HS-27A (cell line): ENCODE measurements at regions not wholly inside any gene's neighbourhood (a gene's known extent, or its start where the extent isn't known, plus 50 kb on each side); places are given as distances from the start of the nearest gene placed in this dataset.

ENCODE experiments used
- DNase-seq: peaks from one replicate; pipeline ENCODE4 v3.0.0-alpha.2; 2012; ENCODE audit warnings: low read depth, missing footprints

GRCh38 chr4:73001885-73002284 lies 67.6 kb downstream of the COX18 start:
- no peak for DNase-seq

DNA sequence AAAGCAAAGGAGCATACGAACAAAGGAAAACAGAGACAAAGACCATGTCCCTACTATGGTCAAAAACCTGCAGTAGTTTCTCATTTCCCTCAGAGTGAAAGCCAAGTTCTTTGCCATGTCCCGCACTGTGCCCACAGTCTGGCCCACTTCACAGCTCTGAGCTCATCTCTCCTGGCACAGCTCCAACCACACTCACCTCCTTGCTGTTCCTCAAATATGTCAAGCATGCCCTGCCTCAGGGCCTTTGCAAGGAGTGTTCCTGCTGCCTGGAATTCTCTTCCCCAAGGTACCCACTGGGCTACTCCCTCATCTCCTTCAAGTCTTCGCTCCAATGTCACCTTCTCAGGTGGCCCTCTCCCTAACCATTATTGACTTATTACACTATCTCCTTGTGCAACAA lies 72.1 kb downstream of the COX18 start:
- DNase-seq = no peak

DNA sequence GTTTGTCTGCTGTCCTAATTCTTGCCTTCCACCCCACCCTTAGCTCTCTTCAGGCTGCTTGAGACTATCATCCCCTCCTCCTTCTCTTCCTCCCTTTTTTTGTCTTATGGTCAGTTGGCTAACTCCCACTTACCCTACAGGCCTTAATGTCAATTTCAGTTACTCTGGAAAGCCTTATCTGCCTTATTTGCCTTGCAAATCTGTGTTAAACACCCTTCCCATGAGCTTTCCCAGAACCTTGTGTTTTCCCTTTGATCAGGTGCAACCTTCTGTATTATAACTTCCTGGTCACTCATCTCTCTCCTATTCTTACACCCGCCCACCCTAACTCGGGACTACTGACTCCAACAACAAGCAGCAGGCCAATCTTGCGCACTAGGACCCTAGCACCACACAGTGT lies 74.8 kb downstream of the COX18 start:
- DNase-seq = no peak

DNA sequence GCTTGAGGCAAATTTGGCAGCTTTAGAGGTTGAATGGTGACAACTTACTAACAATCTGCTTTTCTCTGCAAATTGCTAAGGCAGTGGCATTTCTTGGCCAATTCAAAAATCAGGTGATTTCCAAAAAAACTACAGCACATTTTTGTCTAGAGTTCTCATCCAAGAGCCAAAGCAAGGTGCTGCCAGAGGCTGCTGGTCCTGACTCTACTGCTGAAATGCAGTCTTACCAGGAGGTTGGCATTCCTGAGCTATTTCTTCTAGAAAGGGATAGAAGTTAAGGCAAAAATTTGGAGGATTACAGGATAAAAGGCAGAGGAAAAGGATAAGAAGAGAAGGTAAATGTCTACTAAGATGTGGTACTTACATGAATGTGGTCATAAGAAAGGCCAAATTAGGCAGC lies 75.6 kb downstream of the COX18 start:
- no peak for DNase-seq

GRCh38 chr4:72991873-72992272 lies 77.6 kb downstream of the COX18 start:
- DNase-seq = no peak

- no peak for DNase-seq
These were observed 81.5 kb downstream of the COX18 start for GRCh38 chr4:72987741-72988729.

DNA sequence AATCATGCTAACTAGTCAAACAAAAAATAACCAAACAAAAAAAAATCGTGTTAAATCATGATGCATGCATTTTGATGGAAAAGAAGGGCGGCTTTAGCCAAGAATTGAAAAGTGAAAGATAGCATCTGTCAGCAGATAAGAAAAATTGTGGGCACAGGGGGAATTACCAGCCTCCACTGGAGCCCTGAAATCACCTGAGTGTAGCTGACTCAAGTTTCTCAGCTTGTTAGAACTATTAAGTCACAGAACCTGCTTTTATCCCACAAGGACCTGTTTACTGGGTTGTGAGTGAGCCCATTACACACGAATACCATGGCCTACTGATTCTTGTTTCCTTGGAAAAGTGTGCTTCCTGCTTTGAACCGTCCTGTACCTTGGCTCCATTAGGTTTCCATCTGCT lies 85.2 kb downstream of the COX18 start:
- DNase-seq = no peak

- no peak for DNase-seq
These were observed 85.8 kb downstream of the COX18 start for GRCh38 chr4:72983709-72984108.

- no peak for DNase-seq
These were observed 91.5 kb downstream of the COX18 start for GRCh38 chr4:72977936-72978485.

GRCh38 chr4:72975488-72975784 lies 94.1 kb downstream of the COX18 start:
- no peak for DNase-seq

- DNase-seq = no peak
These were observed 94.6 kb downstream of the COX18 start for GRCh38 chr4:72974694-72975487.

DNA sequence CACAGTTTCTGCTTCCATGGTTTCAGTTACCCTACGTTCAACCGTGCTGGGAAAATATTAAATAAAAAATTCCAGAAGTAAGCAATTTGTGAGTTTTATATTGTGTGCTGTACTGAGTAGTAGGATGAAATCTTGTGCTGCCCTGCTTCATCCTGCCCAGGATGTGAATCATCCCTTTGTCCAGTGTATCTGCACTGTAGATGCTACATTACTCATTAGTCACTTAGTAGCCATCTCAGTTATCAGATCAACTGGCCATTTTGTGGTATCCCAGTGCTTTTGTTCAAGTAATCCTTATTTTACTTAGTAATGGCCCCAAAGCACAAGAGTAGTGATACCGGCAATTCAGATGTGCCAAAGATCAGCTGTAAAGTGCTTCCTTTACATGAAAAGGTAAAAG lies 97.9 kb downstream of the COX18 start:
- peak; percentile 73 for DNase-seq

DNA sequence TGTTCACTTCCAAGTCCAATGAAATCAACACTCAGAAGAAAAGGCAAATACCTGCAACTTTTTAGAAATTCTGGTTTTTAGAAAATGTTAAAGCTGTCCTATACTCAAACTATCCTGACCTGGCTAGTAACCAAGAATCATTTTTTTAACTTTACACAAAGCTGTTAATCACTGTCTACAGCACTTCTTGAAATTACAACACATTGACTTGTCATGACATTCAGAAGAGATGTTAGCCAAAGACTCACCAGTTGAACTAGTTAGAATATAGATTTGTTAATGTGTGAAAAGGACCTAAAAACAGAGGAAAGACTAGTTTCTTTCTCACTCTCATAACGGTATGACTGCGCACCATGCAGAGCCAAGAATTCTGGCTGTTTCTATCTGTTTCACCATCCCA lies 98.8 kb downstream of the COX18 start:
- DNase-seq = no peak

DNA sequence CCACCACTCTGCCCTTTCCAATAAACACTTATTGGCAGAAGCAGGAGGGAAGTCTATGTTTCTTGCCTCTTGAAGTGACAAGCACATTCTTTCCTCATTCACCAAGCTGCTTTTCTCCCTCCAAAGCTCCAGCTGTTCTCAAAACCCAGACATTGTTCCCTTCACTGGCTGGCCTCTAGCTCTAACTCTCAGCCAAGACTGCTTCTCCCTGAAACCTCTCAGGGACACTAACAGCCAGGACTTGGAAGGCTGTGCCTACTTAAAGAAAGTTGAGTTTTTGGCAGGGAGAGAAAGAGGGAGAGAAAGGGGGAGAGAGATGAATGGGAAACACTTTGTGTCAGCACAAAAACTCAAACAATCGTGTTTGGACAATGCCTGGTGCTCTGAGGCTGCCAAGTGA lies 99.5 kb downstream of the COX18 start:
- no peak for DNase-seq

GRCh38 chr4:72966652-72967051 lies 102.9 kb downstream of the COX18 start:
- DNase-seq = no peak

DNA sequence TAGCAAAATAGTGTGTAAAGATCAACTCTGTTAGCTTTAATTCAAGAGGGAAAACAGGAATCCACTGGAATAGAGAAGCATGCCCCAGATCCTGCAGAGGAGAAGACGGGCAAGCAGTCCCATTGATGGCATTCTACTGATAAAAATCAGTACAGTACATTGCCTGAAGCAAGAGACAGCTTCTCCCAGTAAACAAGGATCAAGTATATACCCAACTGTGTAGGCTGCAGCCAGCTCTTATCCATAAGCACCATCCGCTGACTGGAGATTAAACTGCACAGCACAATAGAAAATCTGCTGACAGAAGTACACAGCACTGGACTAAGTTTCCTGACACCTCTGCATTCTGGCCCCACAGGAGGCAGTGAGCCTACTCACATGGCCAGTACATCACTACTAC lies 110.1 kb downstream of the COX18 start:
- DNase-seq = no peak

DNA sequence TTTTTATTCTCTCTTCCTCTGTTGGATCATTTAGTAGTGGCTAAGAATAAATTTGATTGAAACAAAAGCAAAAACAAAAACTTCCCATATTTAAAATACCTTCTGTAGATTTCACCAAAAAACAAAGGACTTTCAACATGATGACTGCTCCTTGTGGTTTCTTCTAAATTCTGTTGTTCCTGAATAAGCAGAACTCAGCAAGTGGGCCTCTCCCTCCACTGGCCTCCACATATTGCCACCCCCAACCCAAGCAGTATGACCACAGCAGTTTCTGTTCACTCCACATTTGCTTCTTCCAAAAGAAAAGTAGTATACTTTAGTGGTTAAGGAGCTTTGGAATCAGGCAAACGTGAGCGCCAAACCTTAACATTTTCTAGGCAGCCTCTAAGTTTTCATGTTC lies 114.7 kb downstream of the COX18 start:
- DNase-seq = no peak

DNA sequence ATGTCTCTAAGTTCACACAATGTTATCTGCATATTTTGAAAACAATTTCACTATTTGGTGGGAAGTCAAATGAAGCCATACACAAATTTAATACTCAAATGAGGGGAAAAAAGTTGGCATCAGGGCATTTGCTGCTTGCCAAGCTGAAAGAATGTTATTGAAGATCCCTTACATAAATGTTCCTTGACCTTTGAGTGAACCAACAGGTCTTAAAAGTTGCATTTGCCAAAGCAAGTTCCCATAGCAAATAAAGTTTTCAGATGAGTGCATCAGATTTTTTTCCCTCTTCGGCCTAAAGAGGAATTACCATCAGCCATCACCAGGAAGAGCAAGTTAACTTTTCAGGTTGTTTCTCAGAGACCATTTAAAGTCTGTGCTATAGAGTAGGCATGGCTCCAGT lies 115.9 kb downstream of the COX18 start:
- no peak for DNase-seq

DNA sequence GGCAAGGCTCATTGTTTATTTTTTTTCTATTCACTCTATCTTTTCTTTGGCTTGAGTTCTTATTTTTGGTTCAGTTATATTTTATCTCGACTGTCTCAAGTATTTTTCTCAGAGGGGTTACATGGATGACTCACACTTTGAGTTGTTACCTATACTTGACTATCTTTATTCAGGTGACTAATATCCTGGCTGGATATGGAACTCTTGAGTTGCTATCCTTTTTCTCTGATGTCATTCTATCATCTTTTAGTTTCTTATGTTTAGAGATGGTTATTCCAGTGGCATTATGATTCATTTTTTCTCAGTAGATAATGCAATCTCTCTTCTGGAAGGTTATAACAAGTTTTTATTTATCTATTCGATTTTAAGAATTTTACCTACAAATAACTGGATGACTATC lies 117.9 kb downstream of the COX18 start:
- DNase-seq = no peak

DNA sequence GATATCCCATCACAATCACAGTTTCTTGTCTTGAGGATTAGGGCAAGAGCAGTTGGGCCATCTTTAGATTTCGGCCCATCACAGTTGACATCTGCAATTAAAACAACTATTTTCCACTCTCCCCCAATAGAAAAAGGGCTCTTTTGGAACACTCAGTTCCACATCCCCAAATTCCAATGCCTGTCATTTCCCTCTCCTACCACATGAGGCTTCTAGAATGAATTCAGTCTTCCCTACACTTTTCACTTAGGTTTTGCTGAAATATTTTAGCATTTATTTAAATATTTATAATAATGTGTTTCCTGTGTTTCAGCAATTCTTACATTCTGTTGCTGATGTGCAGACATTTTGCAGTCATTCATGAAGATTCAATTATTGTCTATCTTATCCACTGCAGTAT lies 118.4 kb downstream of the COX18 start:
- no peak for DNase-seq

GRCh38 chr4:72948080-72948479 lies 121.4 kb downstream of the COX18 start:
- DNase-seq = no peak

- no peak for DNase-seq
These were observed 123.7 kb downstream of the COX18 start for GRCh38 chr4:72945719-72946336.

- DNase-seq = no peak
These were observed 127.0 kb downstream of the COX18 start for GRCh38 chr4:72942565-72942964.
